Upper lobe of left lung (tissue), 4 donors: ENCODE measurements at regions not wholly inside any gene's neighbourhood (a gene's known extent, or its start where the extent isn't known, plus 50 kb on each side); places are given as distances from the start of the nearest gene placed in this dataset.

Source experiments
- POLR2AphosphoS5 ChIP-seq, 2 donors: sonication (generic); formaldehyde crosslinking; IDR thresholded peaks; one replicate each; pipeline ENCODE4 v1.5.1; 2017; ENCODE audit warnings: antibody characterized with exemption in 2 of 2
- TF ChIP-seq, protein P1 (sequence below), 6 experiments: fragments of 450-650 bp in 4 of 6; fragments of 200-600 bp in 2 of 6; sonication (generic) in 2 of 6; IDR thresholded peaks; one replicate each; pipeline ENCODE4 v1.5.1; 2016 to 2019; ENCODE audit warnings: antibody characterized with exemption in 6 of 6

DNA sequence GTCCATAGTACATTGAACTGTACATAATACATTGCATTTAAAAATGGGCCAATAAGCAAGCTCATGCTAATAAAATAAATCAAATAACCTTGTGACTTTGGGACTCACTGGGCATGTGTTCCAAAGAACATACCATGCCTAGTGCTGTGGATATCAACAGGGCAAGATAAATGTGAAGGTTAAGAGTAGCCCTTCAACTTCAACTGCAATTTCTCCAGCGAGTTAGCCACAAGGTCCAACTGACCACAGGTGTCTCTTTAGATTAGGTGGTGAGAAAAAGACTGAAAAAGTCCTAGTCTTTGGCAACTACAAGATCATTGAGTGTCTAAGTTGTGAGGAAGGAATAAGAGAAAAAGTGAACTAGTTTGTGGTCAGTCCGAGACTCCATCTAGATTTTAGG, 78.3 kb upstream of the ATP11B start:
- TF ChIP-seq POLR2AphosphoS5 (IDR thresholded peaks at IDR 0.05): no peak
- TF ChIP-seq, protein P1, sequence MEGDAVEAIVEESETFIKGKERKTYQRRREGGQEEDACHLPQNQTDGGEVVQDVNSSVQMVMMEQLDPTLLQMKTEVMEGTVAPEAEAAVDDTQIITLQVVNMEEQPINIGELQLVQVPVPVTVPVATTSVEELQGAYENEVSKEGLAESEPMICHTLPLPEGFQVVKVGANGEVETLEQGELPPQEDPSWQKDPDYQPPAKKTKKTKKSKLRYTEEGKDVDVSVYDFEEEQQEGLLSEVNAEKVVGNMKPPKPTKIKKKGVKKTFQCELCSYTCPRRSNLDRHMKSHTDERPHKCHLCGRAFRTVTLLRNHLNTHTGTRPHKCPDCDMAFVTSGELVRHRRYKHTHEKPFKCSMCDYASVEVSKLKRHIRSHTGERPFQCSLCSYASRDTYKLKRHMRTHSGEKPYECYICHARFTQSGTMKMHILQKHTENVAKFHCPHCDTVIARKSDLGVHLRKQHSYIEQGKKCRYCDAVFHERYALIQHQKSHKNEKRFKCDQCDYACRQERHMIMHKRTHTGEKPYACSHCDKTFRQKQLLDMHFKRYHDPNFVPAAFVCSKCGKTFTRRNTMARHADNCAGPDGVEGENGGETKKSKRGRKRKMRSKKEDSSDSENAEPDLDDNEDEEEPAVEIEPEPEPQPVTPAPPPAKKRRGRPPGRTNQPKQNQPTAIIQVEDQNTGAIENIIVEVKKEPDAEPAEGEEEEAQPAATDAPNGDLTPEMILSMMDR (IDR thresholded peaks at IDR 0.05): no peak
